ENCODE measurements at regions not wholly inside any gene's neighbourhood (a gene's known extent, or its start where the extent isn't known, plus 50 kb on each side); places are given as distances from the start of the nearest gene placed in this dataset.
"Not testable (repeated sequence)": the region's sequence is repeated elsewhere in the genome, so short reads cannot be mapped to it uniquely, and the experiment has no call there.

DNA sequence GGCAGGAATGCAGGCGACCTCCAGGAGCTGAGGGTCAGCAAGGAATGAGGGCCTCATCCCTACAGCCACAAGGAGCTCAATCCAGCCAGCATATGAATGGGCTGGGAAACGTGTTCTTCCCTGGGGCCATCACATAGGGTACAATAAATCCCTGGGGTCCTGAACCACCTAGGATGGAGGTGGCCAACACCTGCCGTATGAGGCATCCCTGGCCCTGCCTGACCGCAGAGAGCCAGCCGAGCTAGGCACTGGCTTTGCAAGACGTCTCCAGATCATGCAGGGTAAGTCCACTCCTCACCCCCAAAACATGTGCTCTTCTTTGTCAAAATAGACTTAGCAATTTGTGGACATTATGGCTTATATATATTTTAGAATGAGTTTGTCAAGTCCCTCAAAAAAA lies 303.7 kb upstream of the DIO3 start:
- no peak for DNase-seq (ENCODE audit: low spot score)
- Histone ChIP-seq H3K9me3 (no peaks in the 10 kb centered on the region), H3K27ac (no peak overlapping the region), H3K4me1 (replicated peaks) (no peaks in the 10 kb centered on the region), H3K36me3 (no peaks in the 10 kb centered on the region), H3K4me3 (no peak overlapping the region), H3K27me3 (replicated peaks; ENCODE audit: insufficient read depth) (no peaks in the 10 kb centered on the region)
- intact Hi-C loops (cut with DNase I): no loop called here
- WGBS: 94% methylated on average over 6 of the region's 6 CpGs
- no peak for TF ChIP-seq POLR2A (IDR thresholded peaks at IDR 0.05)
- TF ChIP-seq, protein P1, sequence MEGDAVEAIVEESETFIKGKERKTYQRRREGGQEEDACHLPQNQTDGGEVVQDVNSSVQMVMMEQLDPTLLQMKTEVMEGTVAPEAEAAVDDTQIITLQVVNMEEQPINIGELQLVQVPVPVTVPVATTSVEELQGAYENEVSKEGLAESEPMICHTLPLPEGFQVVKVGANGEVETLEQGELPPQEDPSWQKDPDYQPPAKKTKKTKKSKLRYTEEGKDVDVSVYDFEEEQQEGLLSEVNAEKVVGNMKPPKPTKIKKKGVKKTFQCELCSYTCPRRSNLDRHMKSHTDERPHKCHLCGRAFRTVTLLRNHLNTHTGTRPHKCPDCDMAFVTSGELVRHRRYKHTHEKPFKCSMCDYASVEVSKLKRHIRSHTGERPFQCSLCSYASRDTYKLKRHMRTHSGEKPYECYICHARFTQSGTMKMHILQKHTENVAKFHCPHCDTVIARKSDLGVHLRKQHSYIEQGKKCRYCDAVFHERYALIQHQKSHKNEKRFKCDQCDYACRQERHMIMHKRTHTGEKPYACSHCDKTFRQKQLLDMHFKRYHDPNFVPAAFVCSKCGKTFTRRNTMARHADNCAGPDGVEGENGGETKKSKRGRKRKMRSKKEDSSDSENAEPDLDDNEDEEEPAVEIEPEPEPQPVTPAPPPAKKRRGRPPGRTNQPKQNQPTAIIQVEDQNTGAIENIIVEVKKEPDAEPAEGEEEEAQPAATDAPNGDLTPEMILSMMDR (IDR thresholded peaks at IDR 0.05): no peak
- no peak for TF ChIP-seq POLR2AphosphoS5 (IDR thresholded peaks at IDR 0.05)

DNA sequence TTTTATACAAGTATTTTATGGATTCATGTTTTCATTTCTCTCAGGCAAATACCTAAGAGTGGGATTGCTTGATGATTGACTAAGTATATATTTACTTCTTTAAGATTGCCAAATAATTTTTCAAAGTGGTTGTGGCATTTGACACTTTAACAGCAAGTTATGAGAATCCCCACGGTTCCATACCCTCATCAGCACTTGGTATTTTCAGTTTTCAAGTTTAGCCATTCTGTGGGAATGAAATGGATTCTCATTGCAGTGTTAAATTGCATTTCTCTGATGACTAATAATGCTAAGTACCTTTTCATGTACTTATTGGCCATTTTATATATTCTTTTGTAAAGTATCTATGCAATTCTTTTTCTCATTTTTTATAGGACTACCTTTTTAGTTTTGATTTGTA lies 301.5 kb upstream of the DIO3 start:
- Histone ChIP-seq H3K4me3 (no peak overlapping the region), H3K9me3 (no peaks in the 10 kb centered on the region), H3K36me3 (no peaks in the 10 kb centered on the region), H3K27ac (no peak overlapping the region), H3K27me3 (replicated peaks; ENCODE audit: insufficient read depth) (no peaks in the 10 kb centered on the region), H3K4me1 (replicated peaks) (no peaks in the 10 kb centered on the region)
- TF ChIP-seq, protein P1 (IDR thresholded peaks at IDR 0.05): no peak
- TF ChIP-seq POLR2A (IDR thresholded peaks at IDR 0.05) (no peak), POLR2AphosphoS5 (IDR thresholded peaks at IDR 0.05) (no peak)
- no peak for DNase-seq (ENCODE audit: low spot score)
- intact Hi-C loops (cut with DNase I): no loop called here
- WGBS: 81% methylated on average over 1 of the region's 1 CpG

DNA sequence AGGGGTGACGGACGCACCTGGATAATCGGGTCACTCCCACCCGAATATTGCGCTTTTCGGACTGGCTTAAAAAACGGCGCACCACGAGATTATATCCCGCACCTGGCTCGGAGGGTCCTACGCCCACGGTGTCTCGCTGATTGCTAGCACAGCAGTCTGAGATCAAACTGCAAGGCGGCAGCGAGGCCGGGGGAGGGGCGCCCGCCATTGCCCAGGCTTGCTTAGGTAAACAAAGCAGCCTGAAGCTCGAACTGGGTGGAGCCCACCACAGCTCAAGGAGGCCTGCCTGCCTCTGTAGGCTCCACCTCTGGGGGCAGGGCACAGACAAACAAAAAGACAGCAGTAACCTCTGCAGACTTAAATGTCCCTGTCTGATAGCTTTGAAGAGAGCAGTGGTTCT lies 294.9 kb upstream of the DIO3 start:
- H3K4me3 ChIP-seq; H3K36me3 ChIP-seq; H3K27ac ChIP-seq; intact Hi-C loops (cut with DNase I); DNase-seq (ENCODE audit: low spot score); H3K9me3 ChIP-seq; H3K27me3 ChIP-seq (replicated peaks; ENCODE audit: insufficient read depth); H3K4me1 ChIP-seq (replicated peaks): not testable (repeated sequence)
- WGBS: 91% methylated on average over 11 of the region's 20 CpGs

DNA sequence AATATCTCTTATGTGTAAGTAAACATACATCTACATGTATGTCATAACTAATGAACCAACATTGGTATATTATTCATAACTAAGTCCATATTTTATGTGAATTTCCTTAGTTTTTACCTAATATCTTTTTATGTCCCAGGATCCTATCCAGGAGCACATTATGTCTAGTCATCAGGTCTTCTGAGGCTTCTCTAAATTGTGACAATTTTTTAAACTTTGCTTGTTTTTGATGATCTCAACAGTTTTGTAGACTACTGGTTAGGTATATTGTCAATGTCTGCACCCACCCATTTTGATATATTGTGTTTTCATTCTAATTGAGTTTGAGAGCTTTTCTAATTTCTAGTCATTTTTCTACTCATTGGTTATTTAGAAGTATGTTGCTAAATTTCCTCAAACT lies 288.2 kb upstream of the DIO3 start:
- no peaks in the 10 kb centered on the region for H3K27me3 ChIP-seq (replicated peaks; ENCODE audit: insufficient read depth)
- H3K4me1 ChIP-seq (replicated peaks): no peaks in the 10 kb centered on the region
- no peak for DNase-seq (ENCODE audit: low spot score)
- TF ChIP-seq POLR2A (IDR thresholded peaks at IDR 0.05) (no peak), POLR2AphosphoS5 (IDR thresholded peaks at IDR 0.05) (no peak)
- TF ChIP-seq, protein P1 (IDR thresholded peaks at IDR 0.05): no peak
- H3K27ac ChIP-seq: no peak overlapping the region
- H3K4me3 ChIP-seq: no peak overlapping the region
- no peaks in the 10 kb centered on the region for H3K9me3 ChIP-seq
- intact Hi-C loops (cut with DNase I): no loop called here
- H3K36me3 ChIP-seq: no peaks in the 10 kb centered on the region

DNA sequence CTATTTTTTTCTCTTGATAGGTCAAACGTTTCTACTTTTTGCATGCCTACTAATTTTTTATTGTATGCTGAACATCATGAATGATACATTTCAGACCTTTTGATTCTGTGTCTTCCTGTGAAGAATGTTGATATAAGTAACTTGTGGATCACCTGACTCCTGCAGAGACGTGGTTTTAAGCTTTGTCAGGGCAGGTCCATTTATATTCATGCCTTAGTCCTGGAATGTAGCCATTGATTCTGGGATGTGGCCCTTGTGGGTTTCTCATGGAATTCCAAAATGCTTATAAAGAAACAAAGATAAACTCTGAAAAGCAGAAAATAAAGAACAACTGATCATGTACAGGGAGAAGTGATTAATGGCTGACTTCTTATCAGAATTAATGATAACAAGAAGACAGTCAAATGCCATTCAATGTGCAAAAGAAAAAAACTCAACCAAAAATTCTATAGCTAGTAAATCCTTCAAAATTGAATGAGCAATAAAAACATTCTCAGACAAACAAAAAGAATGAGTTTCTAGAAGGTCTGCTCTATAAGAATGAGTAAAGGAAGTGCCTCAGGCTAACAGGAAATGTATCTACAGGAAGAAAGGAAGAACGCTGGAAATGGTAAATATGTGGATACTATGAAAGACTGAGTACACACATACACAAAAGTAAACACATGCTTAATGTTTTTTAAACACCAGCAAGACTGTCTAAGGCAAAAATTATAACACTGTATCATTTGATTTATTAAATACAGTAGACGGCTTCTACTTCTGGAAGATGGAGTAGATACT lies 284.8 kb upstream of the DIO3 start:
- no peak for DNase-seq (ENCODE audit: low spot score)
- Histone ChIP-seq H3K36me3 (no peaks in the 10 kb centered on the region), H3K27me3 (replicated peaks; ENCODE audit: insufficient read depth) (no peaks in the 10 kb centered on the region), H3K4me3 (no peak overlapping the region), H3K4me1 (replicated peaks) (no peaks in the 10 kb centered on the region), H3K9me3 (no peaks in the 10 kb centered on the region), H3K27ac (no peak overlapping the region)
- TF ChIP-seq, protein P1 (IDR thresholded peaks at IDR 0.05): no peak
- TF ChIP-seq POLR2A (IDR thresholded peaks at IDR 0.05) (no peak), POLR2AphosphoS5 (IDR thresholded peaks at IDR 0.05) (no peak)
- intact Hi-C loops (cut with DNase I): no loop called here
- 26% methylated on average over 4 of the region's 4 CpGs for WGBS

All from prostate gland (tissue), 2 donors.